Trophoblast cell (in vitro differentiated cells and primary cell): ENCODE measurements at regions not wholly inside any gene's neighbourhood (a gene's known extent, or its start where the extent isn't known, plus 50 kb on each side); places are given as distances from the start of the nearest gene placed in this dataset.
"Not testable (repeated sequence)": the region's sequence is repeated elsewhere in the genome, so short reads cannot be mapped to it uniquely, and the experiment has no call there.

Experiments used
- DNase-seq, 2 donors: peaks; one replicate each; pipeline ENCODE4 v3.0.0-alpha.2; 2016
- H2AFZ ChIP-seq: 2 replicates; pipeline ENCODE4 v1.6.1; 2013; ENCODE audit warnings: low read length, moderate library complexity, mild to moderate bottlenecking; ENCODE audit not compliant: insufficient read depth, poor library complexity
- H2AK5ac ChIP-seq: 2 replicates; pipeline ENCODE4 v1.6.1; 2013; ENCODE audit warnings: mild to moderate bottlenecking, low read length
- H2BK120ac ChIP-seq: 2 replicates; pipeline ENCODE4 v1.6.1; 2013; ENCODE audit warnings: low read length, mild to moderate bottlenecking, moderate library complexity; ENCODE audit not compliant: insufficient read depth, poor library complexity
- H2BK12ac ChIP-seq: 2 replicates; pipeline ENCODE4 v1.6.1; 2013; ENCODE audit warnings: mild to moderate bottlenecking, low read length, moderate library complexity
- H2BK5ac ChIP-seq: 2 replicates; pipeline ENCODE4 v1.6.1; 2013; ENCODE audit warnings: low read length, low read depth, moderate library complexity, mild to moderate bottlenecking; ENCODE audit not compliant: poor library complexity
- H3K14ac ChIP-seq: 2 replicates; pipeline ENCODE4 v1.6.1; 2013; ENCODE audit warnings: mild to moderate bottlenecking, low read length
- H3K18ac ChIP-seq: 2 replicates; pipeline ENCODE4 v1.6.1; 2013; ENCODE audit warnings: mild to moderate bottlenecking, low read length
- H3K23ac ChIP-seq: 2 replicates; pipeline ENCODE4 v1.6.1; 2013; ENCODE audit warnings: low read length
- H3K27ac ChIP-seq: 2 replicates; pipeline ENCODE4 v1.5.1; 2013; ENCODE audit warnings: low read depth, mild to moderate bottlenecking, inconsistent platforms, low read length, moderate library complexity
- H3K27me3 ChIP-seq: 2 replicates; pipeline ENCODE4 v1.6.1; 2013; ENCODE audit warnings: inconsistent platforms, mild to moderate bottlenecking, low read length, moderate library complexity; ENCODE audit not compliant: insufficient read depth
- H3K36me3 ChIP-seq, 2 experiments: 1 replicate in 1 of 2; 2 replicates in 1 of 2; pipeline ENCODE4 v1.6.1; 2013; ENCODE audit warnings: low read length in 2 of 2, mild to moderate bottlenecking in 2 of 2, moderate library complexity in 1 of 2; ENCODE audit not compliant: insufficient read depth in 2 of 2, control insufficient read depth in 1 of 2
- H3K4ac ChIP-seq: 2 replicates; pipeline ENCODE4 v1.6.1; 2013; ENCODE audit warnings: low read depth, mild to moderate bottlenecking, low read length, moderate library complexity
- H3K4me1 ChIP-seq, 2 experiments: 1 replicate in 1 of 2; 2 replicates in 1 of 2; pipeline ENCODE4 v1.6.1; 2013; ENCODE audit warnings: low read length in 2 of 2, mild to moderate bottlenecking in 2 of 2, moderate library complexity in 1 of 2; ENCODE audit not compliant: insufficient read depth in 2 of 2, control insufficient read depth in 1 of 2
- H3K4me2 ChIP-seq: 2 replicates; pipeline ENCODE4 v1.6.1; 2013; ENCODE audit warnings: inconsistent platforms, mild to moderate bottlenecking, low read length, moderate library complexity
- H3K4me3 ChIP-seq: 2 replicates; pipeline ENCODE4 v1.5.1; 2013; ENCODE audit warnings: mild to moderate bottlenecking, low read depth, low read length, inconsistent platforms
- H3K79me1 ChIP-seq: one replicate; pipeline ENCODE4 v1.6.1; 2013; ENCODE audit warnings: low read length
- H3K79me2 ChIP-seq: 2 replicates; pipeline ENCODE4 v1.6.1; 2013; ENCODE audit warnings: low read length, mild to moderate bottlenecking; ENCODE audit not compliant: control insufficient read depth, insufficient read depth, poor library complexity
- H3K9ac ChIP-seq: 2 replicates; pipeline ENCODE4 v1.6.1; 2013; ENCODE audit warnings: mild to moderate bottlenecking, low read length
- H3K9me3 ChIP-seq: 2 replicates; pipeline ENCODE4 v1.6.1; 2013; ENCODE audit warnings: low read depth, mild to moderate bottlenecking, control low read depth, inconsistent platforms, low read length; ENCODE audit not compliant: insufficient read depth
- H4K12ac ChIP-seq: 2 replicates; pipeline ENCODE4 v1.6.1; 2013; ENCODE audit warnings: low read depth, mild to moderate bottlenecking, low read length, moderate library complexity
- H4K8ac ChIP-seq: 2 replicates; pipeline ENCODE4 v1.6.1; 2013; ENCODE audit warnings: low read depth, mild to moderate bottlenecking, low read length, moderate library complexity
- H4K91ac ChIP-seq: one replicate; pipeline ENCODE4 v1.6.1; 2013; ENCODE audit warnings: low read depth, mild to moderate bottlenecking, low read length, moderate library complexity
- WGBS: extraction: QIAGEN DNeasy Blood & Tissue Kit; methylation state at CpG from one replicate; pipeline ENCODE4 v1.1.7; 2013; ENCODE audit warnings: missing lambda C conversion rate; ENCODE audit not compliant: insufficient read length, insufficient coverage; ENCODE audit errors: extremely low coverage; 5-methylcytosine and 5-hydroxymethylcytosine counted together

- Histone ChIP-seq H3K14ac (no peak overlapping the region), H4K91ac (no peak overlapping the region), H3K36me3 (no peaks in the 10 kb centered on the region), H3K9me3 (peaks cover 5% of the 10 kb centered on the region), H3K4ac (no peak overlapping the region), H3K4me3 (no peak overlapping the region), H3K18ac (no peak overlapping the region), H2AK5ac (no peak overlapping the region), H2BK120ac (no peak overlapping the region), H3K79me1 (no peaks in the 10 kb centered on the region), H3K27ac (no peak overlapping the region), H2BK12ac (no peak overlapping the region), H3K4me2 (no peak overlapping the region), H3K23ac (no peak overlapping the region), H2AFZ (no peak overlapping the region), H4K12ac (no peak overlapping the region), H3K79me2 (no peaks in the 10 kb centered on the region), H3K27me3 (no peaks in the 10 kb centered on the region), H4K8ac (no peak overlapping the region), H3K9ac (no peak overlapping the region), H3K4me1 (no peaks in the 10 kb centered on the region), H2BK5ac (no peak overlapping the region)
- DNase-seq: no peak
- no CpG with 5 or more reads among the region's 4 CpGs for WGBS
These were observed 53.2 kb upstream of the PARP1 start for GRCh38 chr1:226461087-226461486.

DNA sequence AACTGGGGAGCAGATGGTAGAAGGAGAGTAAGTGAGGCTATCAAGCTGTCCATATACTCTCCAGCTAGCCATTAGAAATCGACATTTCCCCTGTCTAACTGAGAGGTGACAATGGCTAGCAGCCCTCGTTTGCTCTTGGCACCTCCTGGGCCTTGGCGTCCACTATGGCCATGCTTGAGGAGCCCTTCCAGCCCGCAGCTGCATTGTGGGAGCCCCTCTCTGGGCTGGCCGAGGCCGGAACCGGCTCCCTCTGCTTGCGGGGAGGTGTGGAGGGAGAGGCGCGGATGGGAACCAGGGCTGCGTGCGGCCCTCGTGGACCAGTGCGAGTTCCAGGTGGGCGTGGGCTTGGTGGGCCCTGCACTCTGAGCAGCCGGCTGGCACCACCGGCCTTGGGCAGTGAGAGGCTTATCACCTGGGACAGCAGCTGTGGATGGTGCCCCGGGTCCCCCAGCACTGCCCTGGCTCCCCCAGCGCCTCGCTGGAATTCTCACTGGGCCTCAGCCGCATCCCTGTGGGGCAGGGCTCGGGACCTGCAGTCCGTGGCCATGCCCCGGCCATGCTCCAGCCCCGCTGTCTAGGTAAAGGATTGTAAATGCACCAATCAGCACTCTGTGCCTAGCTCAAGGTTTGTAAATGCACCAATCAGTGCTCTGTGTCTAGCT lies 56.2 kb upstream of the PARP1 start:
- Histone ChIP-seq H3K36me3 (no peaks in the 10 kb centered on the region), H2AFZ (no peak overlapping the region), H3K4me1 (no peaks in the 10 kb centered on the region), H3K79me2 (no peaks in the 10 kb centered on the region), H4K91ac (no peak overlapping the region), H3K27me3 (no peaks in the 10 kb centered on the region), H4K8ac (no peak overlapping the region), H2BK5ac (no peak overlapping the region), H3K23ac (no peak overlapping the region), H3K18ac (no peak overlapping the region), H2BK12ac (no peak overlapping the region), H2AK5ac (no peak overlapping the region), H3K9me3 (peaks cover 5% of the 10 kb centered on the region), H3K79me1 (no peaks in the 10 kb centered on the region), H3K27ac (no peak overlapping the region), H2BK120ac (no peak overlapping the region), H3K9ac (no peak overlapping the region), H3K4ac (no peak overlapping the region), H4K12ac (no peak overlapping the region), H3K4me2 (no peak overlapping the region), H3K14ac (no peak overlapping the region), H3K4me3 (no peak overlapping the region)
- DNase-seq: no peak
- WGBS: no CpG with 5 or more reads among the region's 25 CpGs

- H2AFZ ChIP-seq, H3K9ac ChIP-seq, H3K27me3 ChIP-seq, H4K8ac ChIP-seq, H3K79me2 ChIP-seq, DNase-seq, H2AK5ac ChIP-seq, H2BK5ac ChIP-seq, H2BK12ac ChIP-seq, H3K4me3 ChIP-seq, H3K9me3 ChIP-seq, H2BK120ac ChIP-seq, H3K36me3 ChIP-seq, H4K12ac ChIP-seq, H3K27ac ChIP-seq, H3K14ac ChIP-seq, H3K4me2 ChIP-seq, H4K91ac ChIP-seq, H3K4ac ChIP-seq, H3K23ac ChIP-seq, H3K18ac ChIP-seq, H3K79me1 ChIP-seq, H3K4me1 ChIP-seq: not testable (repeated sequence)
- WGBS: no CpG with 5 or more reads among the region's 2 CpGs
These were observed 56.7 kb upstream of the PARP1 start for GRCh38 chr1:226464587-226464971.

DNA sequence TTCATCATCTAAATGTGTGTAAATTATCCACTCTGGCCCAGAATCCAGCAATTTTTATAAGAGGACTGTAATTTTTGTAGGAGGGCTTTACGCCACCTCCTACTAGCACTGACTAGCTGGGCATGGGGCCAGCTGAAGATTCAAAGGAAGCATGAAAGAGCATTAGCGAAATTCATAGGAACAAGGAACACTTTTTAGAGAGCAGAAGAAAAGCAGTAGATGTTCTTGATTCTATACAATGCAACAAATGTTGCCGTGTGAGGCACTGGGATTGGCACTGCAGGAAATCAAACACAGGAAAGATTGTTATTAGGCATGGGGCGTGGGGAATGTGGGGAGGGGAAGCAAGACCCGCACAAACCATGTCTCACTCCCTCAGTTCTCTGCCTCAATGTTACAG lies 58.4 kb upstream of the PARP1 start:
- no CpG with 5 or more reads among the region's 5 CpGs for WGBS
- H4K12ac ChIP-seq: no peak overlapping the region
- no peak overlapping the region for H3K18ac ChIP-seq
- H3K4me3 ChIP-seq: no peak overlapping the region
- no peak overlapping the region for H3K27ac ChIP-seq
- H4K8ac ChIP-seq: no peak overlapping the region
- H2BK5ac ChIP-seq: no peak overlapping the region
- no peak overlapping the region for H2AFZ ChIP-seq
- no peak overlapping the region for H3K14ac ChIP-seq
- no peak overlapping the region for H2BK12ac ChIP-seq
- no peak overlapping the region for H4K91ac ChIP-seq
- no peak overlapping the region for H2AK5ac ChIP-seq
- H3K9me3 ChIP-seq: peaks cover 7% of the 10 kb centered on the region
- H3K79me2 ChIP-seq: no peaks in the 10 kb centered on the region
- H3K4me1 ChIP-seq: no peaks in the 10 kb centered on the region
- H3K4me2 ChIP-seq: no peak overlapping the region
- H3K27me3 ChIP-seq: no peaks in the 10 kb centered on the region
- H3K23ac ChIP-seq: no peak overlapping the region
- H2BK120ac ChIP-seq: no peak overlapping the region
- DNase-seq: no peak
- no peak overlapping the region for H3K4ac ChIP-seq
- H3K79me1 ChIP-seq: no peaks in the 10 kb centered on the region
- H3K9ac ChIP-seq: no peak overlapping the region
- no peaks in the 10 kb centered on the region for H3K36me3 ChIP-seq
